ENCODE measurements at regions not wholly inside any gene's neighbourhood (a gene's known extent, or its start where the extent isn't known, plus 50 kb on each side); places are given as distances from the start of the nearest gene placed in this dataset.

- no peak for DNase-seq
Measured at GRCh38 chr2:222798528-222798927, 62.3 kb upstream of the ACSL3 start.

- DNase-seq, result no peak
Measured at GRCh38 chr2:222799262-222799918, 61.4 kb upstream of the ACSL3 start.

- DNase-seq, result no peak
Measured at GRCh38 chr2:222802514-222803196, 58.2 kb upstream of the ACSL3 start.

- DNase-seq, result no peak
Measured at GRCh38 chr2:222804351-222804750, 56.5 kb upstream of the ACSL3 start.

- no peak for DNase-seq
Measured at GRCh38 chr2:222805591-222806304, 55.1 kb upstream of the ACSL3 start.

DNA sequence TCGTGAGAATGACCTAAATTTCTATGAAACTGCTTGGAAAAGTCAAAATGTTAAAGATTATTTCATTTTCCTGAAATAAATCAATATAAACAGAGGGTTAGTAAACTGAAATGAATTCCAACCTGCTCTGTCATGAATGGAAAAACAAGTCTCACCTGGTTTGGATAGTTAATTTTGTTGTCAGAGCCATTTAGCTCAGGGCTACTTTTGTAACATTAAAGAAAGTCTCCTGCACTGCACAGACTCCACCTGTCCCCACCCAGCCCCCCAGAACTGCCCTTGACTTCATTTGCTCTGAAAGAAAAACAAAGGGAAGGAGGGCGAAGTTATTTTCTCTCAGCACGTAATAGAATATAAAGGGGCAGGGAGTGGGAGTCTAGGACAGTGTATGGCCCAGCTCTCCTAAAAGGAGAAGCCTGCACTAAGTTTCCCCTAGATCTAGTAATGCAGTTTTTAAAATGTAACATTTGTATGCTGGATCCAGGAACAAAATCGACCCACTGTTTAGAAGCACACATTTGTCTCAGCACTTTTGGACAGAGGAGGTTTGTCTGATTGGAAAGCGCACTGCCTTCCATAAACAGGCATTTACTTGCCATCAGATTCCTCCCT lies 54.2 kb upstream of the ACSL3 start:
- peak; percentile 2 for DNase-seq

DNA sequence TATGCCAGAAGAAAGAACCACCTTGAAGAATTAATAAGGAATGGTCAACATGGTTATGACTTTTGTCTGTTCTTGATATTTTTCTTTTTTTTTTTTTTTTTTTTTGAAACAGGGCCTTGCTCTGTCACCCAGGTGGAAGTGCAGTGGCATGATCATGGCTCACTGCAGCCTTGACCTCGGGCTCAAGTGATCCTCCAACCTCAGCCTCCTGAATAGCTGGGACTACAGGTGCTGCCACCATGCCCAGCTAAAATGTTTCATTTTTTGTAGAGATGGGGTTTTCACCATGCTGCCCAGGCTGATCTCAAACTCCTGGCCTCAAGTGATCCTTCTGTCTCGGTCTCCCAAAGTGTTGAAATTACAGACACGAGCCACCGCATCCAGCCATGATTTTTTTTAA lies 53.4 kb upstream of the ACSL3 start:
- no peak for DNase-seq

DNA sequence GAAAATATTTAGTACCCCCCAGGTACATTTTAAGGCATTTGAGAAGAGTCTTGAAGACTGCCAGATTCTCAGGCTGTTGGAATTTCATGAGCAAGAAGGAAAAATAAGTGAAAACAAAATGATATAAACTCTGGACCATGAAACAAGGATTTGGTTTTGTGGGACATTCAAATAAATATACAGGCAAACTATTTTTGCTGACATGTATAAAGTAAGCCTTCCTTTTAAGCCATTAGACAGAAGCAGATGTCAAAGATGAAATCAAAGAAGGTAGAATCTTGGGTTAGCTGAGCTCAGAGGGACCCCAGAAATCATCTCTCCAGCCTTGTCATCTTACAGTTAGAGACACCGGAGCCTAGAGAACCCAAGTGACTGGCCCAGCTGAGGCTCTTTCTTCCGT lies 51.3 kb upstream of the ACSL3 start:
- no peak for DNase-seq

DNA sequence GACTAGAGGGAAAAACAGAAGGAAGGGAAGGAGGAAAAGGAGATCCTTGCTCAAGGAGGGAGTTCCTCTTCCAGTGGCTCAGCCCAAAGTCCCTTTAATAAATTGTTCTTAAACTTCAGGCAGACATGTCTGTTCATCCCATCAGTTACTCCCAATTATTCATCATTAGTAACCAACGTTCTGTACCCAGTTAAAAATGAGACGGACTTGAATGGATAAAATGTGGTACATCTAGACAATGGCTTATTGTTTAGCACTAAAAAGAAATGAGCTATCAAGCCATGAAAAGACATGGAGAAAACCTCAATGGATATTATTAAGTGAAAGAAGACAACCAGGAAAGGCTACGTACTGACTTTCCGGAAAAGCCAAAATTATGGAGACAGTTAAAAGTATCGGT lies 50.8 kb upstream of the ACSL3 start:
- DNase-seq, result no peak
